ENCODE measurements at regions not wholly inside any gene's neighbourhood (a gene's known extent, or its start where the extent isn't known, plus 50 kb on each side); places are given as distances from the start of the nearest gene placed in this dataset.
"Not testable (repeated sequence)": the region's sequence is repeated elsewhere in the genome, so short reads cannot be mapped to it uniquely, and the experiment has no call there.

- Histone ChIP-seq H3K9me3 (no peaks in the 10 kb centered on the region), H3K27me3 (no peaks in the 10 kb centered on the region), H3K36me3 (no peaks in the 10 kb centered on the region), H3K4me1 (no peaks in the 10 kb centered on the region), H3K4me3 (no peak overlapping the region), H3K27ac (no peak overlapping the region)
- TF ChIP-seq CTCF (IDR thresholded peaks at IDR 0.05) (no peak), POLR2A (IDR thresholded peaks at IDR 0.05) (no peak)
- peak in 1 of 3 donors; percentile 42 for DNase-seq
Measured at GRCh38 chr3:102036017-102036416, 186.7 kb downstream of the NFKBIZ start.

DNA sequence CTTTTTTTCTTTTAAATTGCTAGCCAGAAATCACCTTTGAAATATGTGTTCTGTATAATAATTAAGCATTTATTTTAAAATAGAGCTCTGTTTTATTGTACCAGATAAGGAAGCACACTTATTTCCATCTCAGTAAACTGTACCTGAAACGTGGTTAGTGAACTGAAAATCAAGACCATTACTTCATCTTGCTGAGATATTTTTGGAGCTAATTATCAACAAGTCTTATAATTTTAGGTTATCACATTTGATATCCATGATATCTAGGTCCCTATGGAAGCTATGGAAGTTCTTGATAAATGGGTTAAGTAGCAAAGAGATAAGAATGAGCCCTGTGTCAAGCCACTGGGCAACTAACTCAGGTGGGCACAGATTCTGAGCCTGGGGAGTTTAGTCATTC is 187.2 kb downstream of the NFKBIZ start:
- no peak for DNase-seq
- no peak overlapping the region for H3K27ac ChIP-seq
- H3K4me3 ChIP-seq, result no peak overlapping the region
- H3K36me3 ChIP-seq, result no peaks in the 10 kb centered on the region
- H3K27me3 ChIP-seq, result no peaks in the 10 kb centered on the region
- H3K9me3 ChIP-seq, result no peaks in the 10 kb centered on the region
- no peaks in the 10 kb centered on the region for H3K4me1 ChIP-seq
- TF ChIP-seq CTCF (IDR thresholded peaks at IDR 0.05), result no peak
- TF ChIP-seq POLR2A (IDR thresholded peaks at IDR 0.05), result no peak

- Histone ChIP-seq H3K27me3 (no peaks in the 10 kb centered on the region), H3K4me1 (no peaks in the 10 kb centered on the region), H3K4me3 (no peak overlapping the region), H3K36me3 (no peaks in the 10 kb centered on the region), H3K9me3 (no peaks in the 10 kb centered on the region), H3K27ac (no peak overlapping the region)
- DNase-seq, result no peak
- TF ChIP-seq POLR2A (IDR thresholded peaks at IDR 0.05) (no peak), CTCF (IDR thresholded peaks at IDR 0.05) (no peak)
Measured at GRCh38 chr3:102037209-102037608, 187.9 kb downstream of the NFKBIZ start.

DNA sequence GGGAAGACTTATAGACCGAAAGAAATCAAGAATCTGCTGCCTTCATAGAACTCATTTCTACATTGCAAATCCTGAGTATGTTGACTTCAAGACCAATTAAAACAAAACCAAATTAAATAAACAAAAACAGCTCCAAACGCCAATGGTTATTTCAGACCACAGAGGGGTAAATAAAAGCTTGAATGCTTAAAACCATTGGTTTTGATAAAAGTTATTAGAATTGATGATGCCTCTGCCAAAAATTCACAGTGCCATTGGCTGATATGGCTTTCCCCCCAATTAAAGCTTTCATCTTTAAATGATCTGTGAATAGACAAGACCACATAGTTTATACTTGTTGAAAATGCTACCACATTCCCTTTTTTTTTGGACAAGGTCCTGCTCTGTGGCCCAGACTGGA is 188.5 kb downstream of the NFKBIZ start:
- Histone ChIP-seq H3K27ac (no peak overlapping the region), H3K9me3 (no peaks in the 10 kb centered on the region), H3K27me3 (no peaks in the 10 kb centered on the region), H3K4me1 (no peaks in the 10 kb centered on the region), H3K4me3 (no peak overlapping the region), H3K36me3 (no peaks in the 10 kb centered on the region)
- no peak for TF ChIP-seq CTCF (IDR thresholded peaks at IDR 0.05)
- TF ChIP-seq POLR2A (IDR thresholded peaks at IDR 0.05), result no peak
- no peak for DNase-seq

DNA sequence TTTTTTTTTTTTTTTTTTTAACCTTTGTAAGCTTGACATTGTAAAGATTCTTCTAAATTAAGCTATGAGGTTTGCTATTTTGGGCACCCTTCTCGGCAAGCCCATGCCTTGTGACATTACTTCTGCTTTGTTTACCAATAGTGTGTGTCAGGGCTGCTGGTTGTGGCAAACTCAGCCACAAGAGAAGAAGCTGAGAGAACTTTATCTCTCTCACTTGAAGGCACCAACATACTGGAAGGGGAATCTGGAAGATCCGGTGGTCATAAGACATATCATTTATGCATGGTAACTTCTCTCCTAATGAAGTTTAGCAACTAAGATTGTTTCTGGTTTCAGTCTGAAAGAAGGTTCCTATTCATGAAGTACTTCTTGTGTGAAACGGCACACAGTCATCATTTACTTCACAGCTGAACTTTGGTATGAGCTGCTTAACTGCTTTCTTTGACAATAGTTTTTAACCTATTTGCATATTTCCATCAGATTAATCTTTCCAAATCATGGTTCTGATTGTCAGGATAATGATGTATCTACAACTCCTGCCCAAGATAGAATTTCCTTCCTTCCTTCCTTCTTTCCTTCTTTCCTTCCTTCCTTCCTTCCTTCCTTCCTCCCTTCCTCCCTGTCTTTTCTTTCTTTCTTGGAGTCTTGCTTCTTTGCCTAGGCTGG is 189.3 kb downstream of the NFKBIZ start:
- H3K4me1 ChIP-seq, result no peaks in the 10 kb centered on the region
- no peak for DNase-seq
- no peak overlapping the region for H3K4me3 ChIP-seq
- no peaks in the 10 kb centered on the region for H3K36me3 ChIP-seq
- no peaks in the 10 kb centered on the region for H3K9me3 ChIP-seq
- H3K27ac ChIP-seq, result peak overlapping the region in 1 of 4 donors; percentile 31
- TF ChIP-seq POLR2A (IDR thresholded peaks at IDR 0.05) (no peak), CTCF (IDR thresholded peaks at IDR 0.05) (no peak)
- no peaks in the 10 kb centered on the region for H3K27me3 ChIP-seq

- H3K4me3 ChIP-seq, H3K4me1 ChIP-seq, DNase-seq, H3K27ac ChIP-seq, H3K9me3 ChIP-seq, H3K36me3 ChIP-seq, H3K27me3 ChIP-seq: not testable (repeated sequence)
Measured at GRCh38 chr3:102040144-102040543, 190.8 kb downstream of the NFKBIZ start.

All from Peyer's patch (tissue), 4 donors.